Parathyroid adenoma (tissue), 2 donors: ENCODE measurements at regions not wholly inside any gene's neighbourhood (a gene's known extent, or its start where the extent isn't known, plus 50 kb on each side); places are given as distances from the start of the nearest gene placed in this dataset.

Experiments used
- H2AFZ ChIP-seq: fragments of 300-600 bp; sonication (generic); one replicate; pipeline ENCODE4 v1.7.0; 2017; ENCODE audit warnings: antibody characterized with exemption, mild to moderate bottlenecking
- H3K27ac ChIP-seq: fragments of 300-600 bp; sonication (generic); one replicate; pipeline ENCODE4 v1.7.0; 2017
- H3K27me3 ChIP-seq: fragments of 300-600 bp; sonication (generic); one replicate; pipeline ENCODE4 v1.7.0; 2017; ENCODE audit warnings: low read length; ENCODE audit not compliant: control insufficient read depth, insufficient read depth
- H3K36me3 ChIP-seq: fragments of 300-600 bp; sonication (generic); one replicate; pipeline ENCODE4 v1.7.0; 2017; ENCODE audit warnings: low read length; ENCODE audit not compliant: control insufficient read depth, insufficient read depth
- H3K4me1 ChIP-seq: fragments of 300-600 bp; sonication (generic); one replicate; pipeline ENCODE4 v1.7.0; 2017; ENCODE audit warnings: control low read depth
- H3K4me2 ChIP-seq: fragments of 300-600 bp; sonication (generic); one replicate; pipeline ENCODE4 v1.7.0; 2017; ENCODE audit warnings: low read length
- H3K4me3 ChIP-seq: fragments of 300-600 bp; sonication (generic); one replicate; pipeline ENCODE4 v1.7.0; 2017; ENCODE audit warnings: low read depth, low read length
- H3K79me2 ChIP-seq: fragments of 300-600 bp; sonication (generic); one replicate; pipeline ENCODE4 v1.7.0; 2017; ENCODE audit warnings: control low read depth
- H3K9ac ChIP-seq: fragments of 300-600 bp; sonication (generic); one replicate; pipeline ENCODE4 v1.7.0; 2017; ENCODE audit warnings: mild to moderate bottlenecking
- H3K9me3 ChIP-seq: fragments of 300-600 bp; sonication (generic); one replicate; pipeline ENCODE4 v1.7.0; 2017; ENCODE audit warnings: low read length; ENCODE audit not compliant: control insufficient read depth
- CTCF ChIP-seq: fragments of 300-600 bp; sonication (generic); IDR thresholded peaks from one replicate; pipeline ENCODE4 v1.7.0; 2017; ENCODE audit warnings: antibody characterized with exemption, mild to moderate bottlenecking
- donor health status: primary hyperparathyroidism.

DNA sequence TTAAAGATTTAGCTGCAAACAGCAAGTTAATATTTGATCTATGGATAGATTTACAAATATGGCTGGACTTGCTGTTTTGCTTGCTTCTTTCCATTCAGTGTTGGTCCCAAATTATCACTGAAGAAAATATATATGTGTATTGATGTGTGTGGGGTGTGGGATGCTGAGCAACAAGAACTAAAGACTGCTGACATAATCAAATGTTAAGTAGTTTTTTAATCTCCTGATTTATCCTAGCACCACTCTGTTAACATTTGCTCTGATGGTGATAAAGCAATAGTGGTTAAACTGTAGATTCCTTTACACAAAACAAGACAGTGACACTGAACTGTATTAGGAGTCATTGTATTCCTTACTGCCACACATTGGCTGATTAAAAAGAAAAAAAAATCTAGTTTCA lies 1023.5 kb upstream of the B3GALT2 start:
- Histone ChIP-seq H3K36me3 (no peaks in the 10 kb centered on the region), H3K9me3 (no peaks in the 10 kb centered on the region), H3K4me1 (no peaks in the 10 kb centered on the region), H3K27me3 (no peaks in the 10 kb centered on the region), H2AFZ (no peak overlapping the region), H3K9ac (no peak overlapping the region), H3K4me2 (no peak overlapping the region), H3K4me3 (no peak overlapping the region), H3K79me2 (no peaks in the 10 kb centered on the region), H3K27ac (no peak overlapping the region)
- no peak for TF ChIP-seq CTCF

- H3K36me3 ChIP-seq: no peaks in the 10 kb centered on the region
- no peaks in the 10 kb centered on the region for H3K79me2 ChIP-seq
- no peaks in the 10 kb centered on the region for H3K9me3 ChIP-seq
- TF ChIP-seq CTCF: no peak
- no peaks in the 10 kb centered on the region for H3K27me3 ChIP-seq
- no peak overlapping the region for H3K4me2 ChIP-seq
- H3K9ac ChIP-seq: no peak overlapping the region
- H3K4me3 ChIP-seq: no peak overlapping the region
- H3K4me1 ChIP-seq: no peaks in the 10 kb centered on the region
- no peak overlapping the region for H3K27ac ChIP-seq
- no peak overlapping the region for H2AFZ ChIP-seq
These were observed 1022.3 kb upstream of the B3GALT2 start for GRCh38 chr1:194208674-194209073.

GRCh38 chr1:194196562-194196961 lies 1010.1 kb upstream of the B3GALT2 start:
- Histone ChIP-seq H3K9ac (no peak overlapping the region), H2AFZ (no peak overlapping the region), H3K27ac (no peak overlapping the region), H3K36me3 (no peaks in the 10 kb centered on the region), H3K79me2 (no peaks in the 10 kb centered on the region), H3K4me1 (no peaks in the 10 kb centered on the region), H3K27me3 (no peaks in the 10 kb centered on the region), H3K4me2 (no peak overlapping the region), H3K4me3 (no peak overlapping the region), H3K9me3 (no peaks in the 10 kb centered on the region)
- TF ChIP-seq CTCF: no peak

- Histone ChIP-seq H3K36me3 (no peaks in the 10 kb centered on the region), H3K9ac (no peak overlapping the region), H3K4me1 (no peaks in the 10 kb centered on the region), H2AFZ (no peak overlapping the region), H3K9me3 (no peaks in the 10 kb centered on the region), H3K27me3 (no peaks in the 10 kb centered on the region), H3K79me2 (no peaks in the 10 kb centered on the region), H3K4me2 (no peak overlapping the region), H3K27ac (no peak overlapping the region), H3K4me3 (no peak overlapping the region)
- TF ChIP-seq CTCF: no peak
These were observed 1008.3 kb upstream of the B3GALT2 start for GRCh38 chr1:194194724-194195123.

- Histone ChIP-seq H3K9me3 (no peaks in the 10 kb centered on the region), H3K27ac (no peak overlapping the region), H3K79me2 (no peaks in the 10 kb centered on the region), H3K27me3 (no peaks in the 10 kb centered on the region), H3K36me3 (no peaks in the 10 kb centered on the region), H3K4me1 (no peaks in the 10 kb centered on the region), H3K4me3 (no peak overlapping the region), H3K4me2 (no peak overlapping the region), H3K9ac (no peak overlapping the region), H2AFZ (no peak overlapping the region)
- no peak for TF ChIP-seq CTCF
These were observed 998.6 kb upstream of the B3GALT2 start for GRCh38 chr1:194184974-194185373.
